ENCODE measurements at regions not wholly inside any gene's neighbourhood (a gene's known extent, or its start where the extent isn't known, plus 50 kb on each side); places are given as distances from the start of the nearest gene placed in this dataset.

DNA sequence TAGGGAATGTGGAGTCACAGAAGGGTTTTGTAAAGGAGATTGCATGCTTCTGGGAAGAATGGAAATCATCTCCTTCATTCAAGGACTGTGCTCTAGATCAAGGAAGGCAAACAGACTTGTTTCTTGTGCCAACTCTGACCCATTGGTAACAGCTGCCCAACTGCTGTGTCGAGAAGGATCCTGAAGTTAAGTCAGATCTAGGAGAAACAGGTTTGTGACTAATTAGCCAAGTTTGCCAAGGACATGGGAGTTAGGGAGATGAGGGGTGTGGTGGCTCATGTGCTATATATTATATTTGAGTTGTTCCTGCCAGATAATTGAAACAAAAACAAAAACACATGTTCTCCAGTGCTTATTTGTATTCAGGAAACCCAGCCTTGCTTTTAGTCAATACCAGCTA is 251.2 kb upstream of the USP24 start:
- Histone ChIP-seq H3K23ac (ENCODE audit: low read length in 2 of 2) (no peak overlapping the region), H2BK15ac (ENCODE audit: low read depth, poor library complexity, severe bottlenecking) (no peak overlapping the region), H3K4me2 (ENCODE audit: low read length, poor library complexity, severe bottlenecking) (no peak overlapping the region), H3K27ac (ENCODE audit: low read length, poor library complexity, severe bottlenecking) (no peak overlapping the region), H3K36me3 (ENCODE audit: control insufficient read depth in 1 of 2, insufficient read depth in 2 of 2, low read depth in 1 of 2, low read length in 2 of 2) (no peaks in the 10 kb centered on the region), H2BK5ac (ENCODE audit: low read depth, low read length, poor library complexity, severe bottlenecking) (no peak overlapping the region), H2AK5ac (ENCODE audit: low read length, severe bottlenecking) (no peak overlapping the region), H3K9ac (ENCODE audit: low read length) (peak overlapping the region; percentile 56), H3K4ac (ENCODE audit: low read depth in 1 of 2, low read length in 2 of 2) (no peak overlapping the region), H3K9me3 (ENCODE audit: control insufficient read depth, low read length) (no peaks in the 10 kb centered on the region), H3K4me1 (ENCODE audit: control insufficient read depth, insufficient read depth, low read depth, low read length) (no peaks in the 10 kb centered on the region), H2BK12ac (ENCODE audit: low read length in 2 of 2) (no peak overlapping the region), H3K18ac (ENCODE audit: low read depth in 1 of 2, low read length in 2 of 2) (no peak overlapping the region), H3K79me1 (replicated peaks; ENCODE audit: low read length, poor library complexity, severe bottlenecking) (no peaks in the 10 kb centered on the region), H4K8ac (ENCODE audit: low read length) (no peak overlapping the region), H2BK120ac (ENCODE audit: low read depth, low read length) (no peak overlapping the region), H3K4me3 (ENCODE audit: insufficient read depth in 1 of 2, low read depth in 1 of 2, low read length in 2 of 2) (no peak overlapping the region), H3K14ac (ENCODE audit: low read length in 2 of 2) (no peak overlapping the region), H4K91ac (ENCODE audit: low read length) (no peak overlapping the region), H2AFZ (ENCODE audit: low read depth, low read length) (no peak overlapping the region), H3K27me3 (ENCODE audit: control insufficient read depth in 1 of 2, insufficient read depth in 1 of 2, low read length in 2 of 2) (no peaks in the 10 kb centered on the region)
- DNase-seq, result no peak
- 80% methylated on average over 1 of the region's 1 CpG for WGBS

DNA sequence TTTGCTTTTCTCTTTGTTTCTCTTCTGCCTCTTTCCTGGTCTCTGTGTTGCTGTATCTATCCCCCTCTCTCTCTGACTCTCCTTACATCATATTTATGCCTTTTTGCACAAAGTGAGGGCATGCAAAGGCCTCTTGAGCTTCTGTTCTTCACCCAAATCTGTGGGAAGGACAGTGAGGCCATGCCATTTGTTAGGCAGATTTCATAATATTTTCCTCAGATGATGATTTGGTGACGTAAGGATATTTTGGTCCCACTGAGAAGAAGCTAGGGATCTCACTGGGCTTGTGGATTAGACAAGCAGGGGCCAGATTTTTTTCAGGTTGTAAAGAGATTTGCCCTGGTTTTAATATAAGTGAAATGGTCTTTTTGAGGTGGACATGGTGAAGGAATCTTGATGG is 249.4 kb upstream of the USP24 start:
- H3K14ac ChIP-seq (ENCODE audit: low read length in 2 of 2), result no peak overlapping the region
- DNase-seq, result no peak
- no peak overlapping the region for H2BK12ac ChIP-seq (ENCODE audit: low read length in 2 of 2)
- H3K4me2 ChIP-seq (ENCODE audit: low read length, poor library complexity, severe bottlenecking), result no peak overlapping the region
- no peaks in the 10 kb centered on the region for H3K9me3 ChIP-seq (ENCODE audit: control insufficient read depth, low read length)
- no peak overlapping the region for H2AK5ac ChIP-seq (ENCODE audit: low read length, severe bottlenecking)
- no peaks in the 10 kb centered on the region for H3K79me1 ChIP-seq (replicated peaks; ENCODE audit: low read length, poor library complexity, severe bottlenecking)
- 95% methylated on average over 1 of the region's 1 CpG for WGBS
- H4K91ac ChIP-seq (ENCODE audit: low read length), result no peak overlapping the region
- no peak overlapping the region for H4K8ac ChIP-seq (ENCODE audit: low read length)
- no peak overlapping the region for H2BK5ac ChIP-seq (ENCODE audit: low read depth, low read length, poor library complexity, severe bottlenecking)
- H3K4me1 ChIP-seq (ENCODE audit: control insufficient read depth, insufficient read depth, low read depth, low read length), result no peaks in the 10 kb centered on the region
- H3K36me3 ChIP-seq (ENCODE audit: control insufficient read depth in 1 of 2, insufficient read depth in 2 of 2, low read depth in 1 of 2, low read length in 2 of 2), result no peaks in the 10 kb centered on the region
- H3K27ac ChIP-seq (ENCODE audit: low read length, poor library complexity, severe bottlenecking), result no peak overlapping the region
- no peak overlapping the region for H3K23ac ChIP-seq (ENCODE audit: low read length in 2 of 2)
- H3K18ac ChIP-seq (ENCODE audit: low read depth in 1 of 2, low read length in 2 of 2), result no peak overlapping the region
- no peak overlapping the region for H3K4me3 ChIP-seq (ENCODE audit: insufficient read depth in 1 of 2, low read depth in 1 of 2, low read length in 2 of 2)
- H3K4ac ChIP-seq (ENCODE audit: low read depth in 1 of 2, low read length in 2 of 2), result no peak overlapping the region
- no peak overlapping the region for H2AFZ ChIP-seq (ENCODE audit: low read depth, low read length)
- H3K9ac ChIP-seq (ENCODE audit: low read length), result peak overlapping the region; percentile 43
- no peaks in the 10 kb centered on the region for H3K27me3 ChIP-seq (ENCODE audit: control insufficient read depth in 1 of 2, insufficient read depth in 1 of 2, low read length in 2 of 2)
- no peak overlapping the region for H2BK120ac ChIP-seq (ENCODE audit: low read depth, low read length)
- H2BK15ac ChIP-seq (ENCODE audit: low read depth, poor library complexity, severe bottlenecking), result no peak overlapping the region

DNA sequence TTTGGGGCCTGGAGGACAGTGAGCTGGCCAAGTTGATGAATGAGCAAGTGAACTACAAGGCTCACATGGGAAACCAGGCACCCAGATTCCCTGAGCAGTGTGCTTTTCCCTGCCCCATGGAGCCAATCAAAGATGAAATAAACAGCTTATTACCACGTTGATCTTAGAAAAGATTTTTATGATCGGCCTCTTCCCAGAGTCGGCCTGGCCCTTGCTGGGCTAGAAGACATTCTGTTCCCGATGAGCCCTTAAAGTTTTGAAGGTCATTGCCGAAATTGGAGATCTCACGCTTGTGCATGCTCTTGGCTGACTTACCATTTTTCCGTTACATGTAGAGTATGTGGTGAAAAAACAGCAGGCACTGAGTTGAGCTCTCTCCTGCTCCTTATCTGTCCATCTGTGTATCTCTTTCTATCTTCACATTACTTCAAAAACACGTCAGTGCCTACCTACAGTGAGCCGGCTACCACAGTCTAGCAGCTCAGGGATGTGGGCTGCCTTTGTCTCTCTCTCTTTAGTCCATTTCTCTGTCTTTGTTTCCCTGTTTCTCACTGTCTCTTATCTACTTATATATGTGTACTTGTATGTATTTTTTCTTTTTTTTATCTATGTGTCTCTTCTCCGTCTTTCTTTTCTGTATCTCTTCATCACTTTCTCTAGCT is 248.8 kb upstream of the USP24 start:
- Histone ChIP-seq H2BK5ac (ENCODE audit: low read depth, low read length, poor library complexity, severe bottlenecking) (no peak overlapping the region), H4K91ac (ENCODE audit: low read length) (no peak overlapping the region), H3K18ac (ENCODE audit: low read depth in 1 of 2, low read length in 2 of 2) (no peak overlapping the region), H2BK15ac (ENCODE audit: low read depth, poor library complexity, severe bottlenecking) (no peak overlapping the region), H3K4me1 (ENCODE audit: control insufficient read depth, insufficient read depth, low read depth, low read length) (no peaks in the 10 kb centered on the region), H4K8ac (ENCODE audit: low read length) (no peak overlapping the region), H2BK12ac (ENCODE audit: low read length in 2 of 2) (no peak overlapping the region), H3K79me1 (replicated peaks; ENCODE audit: low read length, poor library complexity, severe bottlenecking) (no peaks in the 10 kb centered on the region), H3K27me3 (ENCODE audit: control insufficient read depth in 1 of 2, insufficient read depth in 1 of 2, low read length in 2 of 2) (no peaks in the 10 kb centered on the region), H3K9me3 (ENCODE audit: control insufficient read depth, low read length) (no peaks in the 10 kb centered on the region), H3K4me3 (ENCODE audit: insufficient read depth in 1 of 2, low read depth in 1 of 2, low read length in 2 of 2) (no peak overlapping the region), H2AK5ac (ENCODE audit: low read length, severe bottlenecking) (no peak overlapping the region), H3K4ac (ENCODE audit: low read depth in 1 of 2, low read length in 2 of 2) (no peak overlapping the region), H2AFZ (ENCODE audit: low read depth, low read length) (no peak overlapping the region), H3K23ac (ENCODE audit: low read length in 2 of 2) (no peak overlapping the region), H2BK120ac (ENCODE audit: low read depth, low read length) (no peak overlapping the region), H3K36me3 (ENCODE audit: control insufficient read depth in 1 of 2, insufficient read depth in 2 of 2, low read depth in 1 of 2, low read length in 2 of 2) (no peaks in the 10 kb centered on the region), H3K27ac (ENCODE audit: low read length, poor library complexity, severe bottlenecking) (no peak overlapping the region), H3K9ac (ENCODE audit: low read length) (peak overlapping the region; percentile 43), H3K14ac (ENCODE audit: low read length in 2 of 2) (no peak overlapping the region), H3K4me2 (ENCODE audit: low read length, poor library complexity, severe bottlenecking) (no peak overlapping the region)
- DNase-seq, result no peak
- WGBS, result 93% methylated on average over 10 of the region's 10 CpGs

DNA sequence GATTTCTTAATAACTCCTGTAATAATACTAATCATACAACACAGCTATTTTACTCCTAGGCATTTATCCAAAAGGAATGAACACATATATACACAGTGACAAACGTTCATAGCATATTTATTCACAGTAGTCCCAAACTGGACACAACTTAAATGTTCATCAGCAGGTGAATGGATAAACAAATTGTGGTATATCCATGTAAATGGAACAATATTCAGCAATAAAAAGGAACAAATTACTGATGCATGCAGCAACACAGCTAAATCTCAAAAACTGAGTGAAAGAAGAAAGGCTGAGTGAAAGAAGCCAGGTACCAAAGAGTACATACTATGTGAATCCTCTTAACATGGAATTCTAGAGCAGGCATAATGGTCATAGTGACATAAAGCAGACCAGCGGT is 242.7 kb upstream of the USP24 start:
- no peak overlapping the region for H3K4ac ChIP-seq (ENCODE audit: low read depth in 1 of 2, low read length in 2 of 2)
- no peaks in the 10 kb centered on the region for H3K27me3 ChIP-seq (ENCODE audit: control insufficient read depth in 1 of 2, insufficient read depth in 1 of 2, low read length in 2 of 2)
- H3K79me1 ChIP-seq (replicated peaks; ENCODE audit: low read length, poor library complexity, severe bottlenecking), result no peaks in the 10 kb centered on the region
- H3K23ac ChIP-seq (ENCODE audit: low read length in 2 of 2), result no peak overlapping the region
- no peak overlapping the region for H4K8ac ChIP-seq (ENCODE audit: low read length)
- no peak overlapping the region for H3K14ac ChIP-seq (ENCODE audit: low read length in 2 of 2)
- H3K4me3 ChIP-seq (ENCODE audit: insufficient read depth in 1 of 2, low read depth in 1 of 2, low read length in 2 of 2), result no peak overlapping the region
- no peak overlapping the region for H4K91ac ChIP-seq (ENCODE audit: low read length)
- no peaks in the 10 kb centered on the region for H3K4me1 ChIP-seq (ENCODE audit: control insufficient read depth, insufficient read depth, low read depth, low read length)
- H2BK12ac ChIP-seq (ENCODE audit: low read length in 2 of 2), result no peak overlapping the region
- H2AK5ac ChIP-seq (ENCODE audit: low read length, severe bottlenecking), result no peak overlapping the region
- H3K4me2 ChIP-seq (ENCODE audit: low read length, poor library complexity, severe bottlenecking), result no peak overlapping the region
- no peak overlapping the region for H3K9ac ChIP-seq (ENCODE audit: low read length)
- no peak for DNase-seq
- H3K36me3 ChIP-seq (ENCODE audit: control insufficient read depth in 1 of 2, insufficient read depth in 2 of 2, low read depth in 1 of 2, low read length in 2 of 2), result no peaks in the 10 kb centered on the region
- peaks cover 8% of the 10 kb centered on the region for H3K9me3 ChIP-seq (ENCODE audit: control insufficient read depth, low read length)
- H2BK5ac ChIP-seq (ENCODE audit: low read depth, low read length, poor library complexity, severe bottlenecking), result no peak overlapping the region
- no peak overlapping the region for H2BK15ac ChIP-seq (ENCODE audit: low read depth, poor library complexity, severe bottlenecking)
- H3K18ac ChIP-seq (ENCODE audit: low read depth in 1 of 2, low read length in 2 of 2), result no peak overlapping the region
- WGBS, result 97% methylated on average over 1 of the region's 2 CpGs
- no peak overlapping the region for H2BK120ac ChIP-seq (ENCODE audit: low read depth, low read length)
- no peak overlapping the region for H2AFZ ChIP-seq (ENCODE audit: low read depth, low read length)
- H3K27ac ChIP-seq (ENCODE audit: low read length, poor library complexity, severe bottlenecking), result no peak overlapping the region
